ENCODE measurements at regions not wholly inside any gene's neighbourhood (a gene's known extent, or its start where the extent isn't known, plus 50 kb on each side); places are given as distances from the start of the nearest gene placed in this dataset.

- TF ChIP-seq EZH2phosphoT487 (IDR thresholded peaks at IDR 0.05; ENCODE audit: borderline replicate concordance, low read length) (no peak), CTCF (conservative IDR thresholded peaks at IDR 0.05; ENCODE audit: low read depth, low read length) (no peak), EZH2 (IDR thresholded peaks at IDR 0.05; ENCODE audit: low read length, unreplicated experiment) (no peak)
These were observed 119.3 kb downstream of the GLI2 start for GRCh38 chr2:120854766-120855530.

All from PC-3 (cell line).